ENCODE measurements at regions not wholly inside any gene's neighbourhood (a gene's known extent, or its start where the extent isn't known, plus 50 kb on each side); places are given as distances from the start of the nearest gene placed in this dataset.
"Not testable (repeated sequence)": the region's sequence is repeated elsewhere in the genome, so short reads cannot be mapped to it uniquely, and the experiment has no call there.

- Mint-ChIP-seq H3K27ac (no peak overlapping the region), H3K9me3 (no peaks in the 10 kb centered on the region), H3K4me1 (no peaks in the 10 kb centered on the region), H3K4me3 (no peak overlapping the region), H3K27me3 (no peaks in the 10 kb centered on the region), H3K36me3 (ENCODE audit: low read depth) (no peaks in the 10 kb centered on the region)
- ChIA-PET CTCF (no interaction called here), POLR2A (no interaction called here)
- no peak for DNase-seq
Measured at GRCh38 chr2:47728551-47728950, 54.4 kb upstream of the MSH6 start.

- Mint-ChIP-seq H3K36me3 (ENCODE audit: low read depth) (no peaks in the 10 kb centered on the region), H3K27ac (no peak overlapping the region), H3K27me3 (no peaks in the 10 kb centered on the region), H3K4me1 (no peaks in the 10 kb centered on the region), H3K4me3 (no peak overlapping the region), H3K9me3 (no peaks in the 10 kb centered on the region)
- no peak for DNase-seq
- ChIA-PET CTCF (no interaction called here), POLR2A (no interaction called here)
Measured at GRCh38 chr2:47727956-47728355, 55.0 kb upstream of the MSH6 start.

- CTCF ChIA-PET = interaction anchor here (0.6 kb wide), 1 partner anchor 9 kb away, joined by 5 read pairs; no protein-coding TSS in a partner anchor
- H3K36me3 Mint-ChIP-seq (ENCODE audit: low read depth); DNase-seq; H3K27ac Mint-ChIP-seq; H3K9me3 Mint-ChIP-seq; H3K4me3 Mint-ChIP-seq; H3K4me1 Mint-ChIP-seq; H3K27me3 Mint-ChIP-seq; POLR2A ChIA-PET: not testable (repeated sequence)
Measured at GRCh38 chr2:47726978-47727377, 56.0 kb upstream of the MSH6 start.

GRCh38 chr2:47725808-47726207 lies 57.1 kb upstream of the MSH6 start:
- no peak for DNase-seq
- Mint-ChIP-seq H3K27ac (no peak overlapping the region), H3K27me3 (no peaks in the 10 kb centered on the region), H3K9me3 (no peaks in the 10 kb centered on the region), H3K4me3 (no peak overlapping the region), H3K4me1 (no peaks in the 10 kb centered on the region), H3K36me3 (ENCODE audit: low read depth) (no peaks in the 10 kb centered on the region)
- POLR2A ChIA-PET = no interaction called here
- CTCF ChIA-PET = no interaction called here

- H3K27ac Mint-ChIP-seq = no peak overlapping the region
- H3K9me3 Mint-ChIP-seq = no peaks in the 10 kb centered on the region
- no peaks in the 10 kb centered on the region for H3K27me3 Mint-ChIP-seq
- ChIA-PET POLR2A (no interaction called here), CTCF (no interaction called here)
- no peak for DNase-seq
- no peaks in the 10 kb centered on the region for H3K4me1 Mint-ChIP-seq
- no peak overlapping the region for H3K4me3 Mint-ChIP-seq
- no peaks in the 10 kb centered on the region for H3K36me3 Mint-ChIP-seq (ENCODE audit: low read depth)
Measured at GRCh38 chr2:47724221-47724981, 58.5 kb upstream of the MSH6 start.

- Mint-ChIP-seq H3K4me1 (no peaks in the 10 kb centered on the region), H3K27me3 (no peaks in the 10 kb centered on the region), H3K36me3 (ENCODE audit: low read depth) (no peaks in the 10 kb centered on the region), H3K27ac (no peak overlapping the region), H3K9me3 (no peaks in the 10 kb centered on the region), H3K4me3 (no peak overlapping the region)
- POLR2A ChIA-PET = no interaction called here
- no peak for DNase-seq
- CTCF ChIA-PET = no interaction called here
Measured at GRCh38 chr2:47721296-47721695, 61.6 kb upstream of the MSH6 start.

GRCh38 chr2:47720559-47720958 lies 62.4 kb upstream of the MSH6 start:
- Mint-ChIP-seq H3K4me3 (no peak overlapping the region), H3K27ac (no peak overlapping the region), H3K9me3 (no peaks in the 10 kb centered on the region), H3K36me3 (ENCODE audit: low read depth) (no peaks in the 10 kb centered on the region), H3K27me3 (no peaks in the 10 kb centered on the region), H3K4me1 (no peaks in the 10 kb centered on the region)
- no peak for DNase-seq
- POLR2A ChIA-PET = no interaction called here
- CTCF ChIA-PET = interaction anchor here (0.7 kb wide), 1 partner anchor 14 kb away, joined by 4 read pairs; no protein-coding TSS in a partner anchor

GRCh38 chr2:47720036-47720435 lies 62.9 kb upstream of the MSH6 start:
- Mint-ChIP-seq H3K36me3 (ENCODE audit: low read depth) (no peaks in the 10 kb centered on the region), H3K27ac (no peak overlapping the region), H3K9me3 (no peaks in the 10 kb centered on the region), H3K4me3 (no peak overlapping the region), H3K27me3 (no peaks in the 10 kb centered on the region), H3K4me1 (no peaks in the 10 kb centered on the region)
- no peak for DNase-seq
- ChIA-PET CTCF (no interaction called here), POLR2A (no interaction called here)

- ChIA-PET CTCF (no interaction called here), POLR2A (no interaction called here)
- Mint-ChIP-seq H3K4me3 (no peak overlapping the region), H3K4me1 (no peaks in the 10 kb centered on the region), H3K27me3 (no peaks in the 10 kb centered on the region), H3K27ac (no peak overlapping the region), H3K9me3 (no peaks in the 10 kb centered on the region), H3K36me3 (ENCODE audit: low read depth) (no peaks in the 10 kb centered on the region)
- DNase-seq = no peak
Measured at GRCh38 chr2:47719099-47719498, 63.8 kb upstream of the MSH6 start.

- CTCF ChIA-PET; H3K4me3 Mint-ChIP-seq; H3K9me3 Mint-ChIP-seq; H3K36me3 Mint-ChIP-seq (ENCODE audit: low read depth); DNase-seq; POLR2A ChIA-PET; H3K27ac Mint-ChIP-seq; H3K27me3 Mint-ChIP-seq; H3K4me1 Mint-ChIP-seq: not testable (repeated sequence)
Measured at GRCh38 chr2:47716307-47716706, 66.6 kb upstream of the MSH6 start.

GRCh38 chr2:47715552-47715951 lies 67.4 kb upstream of the MSH6 start:
- H3K27me3 Mint-ChIP-seq = no peaks in the 10 kb centered on the region
- no peak overlapping the region for H3K27ac Mint-ChIP-seq
- ChIA-PET POLR2A (no interaction called here), CTCF (no interaction called here)
- no peaks in the 10 kb centered on the region for H3K4me1 Mint-ChIP-seq
- no peak overlapping the region for H3K4me3 Mint-ChIP-seq
- H3K36me3 Mint-ChIP-seq (ENCODE audit: low read depth) = no peaks in the 10 kb centered on the region
- H3K9me3 Mint-ChIP-seq = no peaks in the 10 kb centered on the region
- no peak for DNase-seq

GRCh38 chr2:47708801-47709499 lies 74.0 kb upstream of the MSH6 start:
- Mint-ChIP-seq H3K9me3 (no peaks in the 10 kb centered on the region), H3K27ac (no peak overlapping the region), H3K4me1 (no peaks in the 10 kb centered on the region), H3K36me3 (ENCODE audit: low read depth) (no peaks in the 10 kb centered on the region), H3K27me3 (no peaks in the 10 kb centered on the region), H3K4me3 (no peak overlapping the region)
- POLR2A ChIA-PET = no interaction called here
- no peak for DNase-seq
- CTCF ChIA-PET = no interaction called here

GRCh38 chr2:47704287-47704686 lies 78.7 kb upstream of the MSH6 start:
- Mint-ChIP-seq H3K4me3 (no peak overlapping the region), H3K9me3 (no peaks in the 10 kb centered on the region), H3K4me1 (no peaks in the 10 kb centered on the region), H3K27me3 (no peaks in the 10 kb centered on the region), H3K27ac (no peak overlapping the region), H3K36me3 (ENCODE audit: low read depth) (no peaks in the 10 kb centered on the region)
- CTCF ChIA-PET = interaction anchor here (0.6 kb wide), 1 partner anchor 63 kb away, joined by 4 read pairs; no protein-coding TSS in a partner anchor
- no peak for DNase-seq
- POLR2A ChIA-PET = no interaction called here

All from activated CD4-positive, alpha-beta T cell treated with anti-CD3 and anti-CD28 coated beads, Interleukin-2, amount 10 ng/mL, durations not matched to agents 7 days and 5 days (primary cell).